ENCODE measurements at regions not wholly inside any gene's neighbourhood (a gene's known extent, or its start where the extent isn't known, plus 50 kb on each side); places are given as distances from the start of the nearest gene placed in this dataset.

GRCh38 chrX:2629316-2630007, 61.6 kb upstream of the CD99 start:
- no peak for DNase-seq (ENCODE audit: low read depth)
- H3K4me3 ChIP-seq (ENCODE audit: low read length): no peak overlapping the region
- TF ChIP-seq CTCF (conservative IDR thresholded peaks at IDR 0.05; ENCODE audit: low read length): no peak

DNA sequence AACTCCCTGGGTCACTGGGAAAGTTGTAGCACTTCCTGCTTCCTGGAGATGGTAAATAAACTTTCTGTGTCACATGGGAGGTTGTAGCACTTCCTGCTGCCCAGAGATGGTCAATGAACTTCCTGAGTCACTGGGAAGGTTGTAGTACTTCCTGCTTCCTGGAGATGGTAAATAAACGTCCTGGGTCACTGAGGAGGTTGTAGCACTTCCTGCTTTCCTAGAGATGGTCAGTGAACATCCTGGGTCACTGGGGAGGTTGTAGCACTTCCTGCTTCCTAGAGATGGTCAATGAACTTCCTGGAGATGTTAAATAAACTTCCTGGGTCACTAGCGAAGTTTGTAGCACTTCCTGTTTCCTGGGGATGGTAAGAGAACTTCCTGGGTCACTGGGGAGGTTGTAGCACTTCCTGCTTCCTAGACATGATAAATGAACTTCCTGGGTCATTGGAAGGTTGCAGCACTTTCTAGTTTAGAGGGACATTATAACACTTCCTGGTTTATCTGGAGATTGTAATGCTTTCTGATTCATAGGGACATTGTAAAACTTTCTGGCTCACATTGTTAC, 62.3 kb upstream of the CD99 start:
- no peak for TF ChIP-seq CTCF (conservative IDR thresholded peaks at IDR 0.05; ENCODE audit: low read length)
- no peak overlapping the region for H3K4me3 ChIP-seq (ENCODE audit: low read length)
- DNase-seq (ENCODE audit: low read depth): no peak

DNA sequence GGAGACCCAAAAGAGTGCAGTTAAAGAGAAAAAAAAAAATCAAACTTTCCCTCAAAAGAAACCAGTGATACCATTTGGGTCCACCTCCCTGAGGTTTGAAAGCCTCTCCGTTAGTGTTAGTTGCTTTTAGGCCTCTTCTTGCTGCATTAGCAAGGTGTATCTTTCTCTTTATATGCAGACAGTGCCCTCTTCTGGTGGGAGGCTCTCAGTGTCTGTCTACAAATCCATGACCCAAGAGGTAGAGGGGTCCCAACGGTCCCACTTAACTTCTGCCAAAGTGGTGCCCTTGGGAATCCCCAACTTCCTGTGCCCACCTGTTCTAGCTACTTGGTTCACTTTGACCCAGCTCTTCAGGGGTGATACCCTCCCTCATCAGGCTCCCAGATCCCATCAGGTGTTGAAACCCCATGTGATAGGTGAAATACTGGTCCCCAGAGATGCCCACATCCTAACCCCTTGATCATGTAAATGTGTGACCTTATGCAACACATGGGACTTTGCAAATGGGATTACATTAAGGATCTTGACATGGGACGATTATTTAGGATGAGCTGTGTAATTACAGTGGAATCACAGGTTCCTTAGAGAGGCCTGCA, 63.7 kb upstream of the CD99 start:
- no peak overlapping the region for H3K4me3 ChIP-seq (ENCODE audit: low read length)
- TF ChIP-seq CTCF (conservative IDR thresholded peaks at IDR 0.05; ENCODE audit: low read length): peak; percentile 69
- peak; percentile 45 for DNase-seq (ENCODE audit: low read depth)

DNA sequence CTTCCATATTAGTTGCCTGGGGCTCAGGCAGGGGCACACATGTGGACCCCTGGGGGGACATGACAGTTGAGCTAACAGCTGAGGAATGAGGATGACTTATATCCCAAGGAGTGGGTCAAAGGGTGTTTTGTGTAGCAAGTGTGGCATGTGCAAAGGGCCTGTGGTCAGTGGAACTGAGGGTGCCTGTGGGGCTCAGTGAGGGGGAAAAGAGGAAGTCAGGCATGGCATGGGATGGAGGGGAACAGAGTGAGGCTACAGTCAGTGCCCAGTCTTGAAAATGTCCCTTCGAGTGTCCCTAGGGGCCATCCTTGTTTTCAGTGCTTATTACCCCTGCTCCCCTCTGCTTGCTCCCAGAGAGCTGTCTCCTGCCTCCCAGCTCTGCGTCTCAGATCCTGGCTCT, 64.3 kb upstream of the CD99 start:
- H3K4me3 ChIP-seq (ENCODE audit: low read length): no peak overlapping the region
- no peak for DNase-seq (ENCODE audit: low read depth)
- no peak for TF ChIP-seq CTCF (conservative IDR thresholded peaks at IDR 0.05; ENCODE audit: low read length)

DNA sequence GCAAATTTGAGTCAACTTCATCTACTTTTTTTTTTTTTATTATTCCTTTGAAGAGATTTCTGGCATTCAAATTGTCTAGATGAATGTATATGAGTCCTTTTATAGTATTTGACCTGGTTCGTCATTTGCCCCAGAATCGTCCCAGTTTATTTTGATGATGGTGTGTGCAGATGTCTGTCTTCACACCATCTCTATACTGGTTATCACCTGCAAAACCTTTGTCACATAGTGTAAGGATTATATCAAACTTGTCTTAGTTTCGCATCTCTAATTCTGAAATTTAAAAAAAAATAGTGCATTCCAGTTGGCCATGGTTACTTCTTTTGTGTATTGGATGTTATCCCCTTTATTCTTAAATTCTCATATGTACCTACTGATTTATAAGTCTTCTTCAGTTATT, 70.5 kb upstream of the CD99 start:
- H3K4me3 ChIP-seq (ENCODE audit: low read length): no peak overlapping the region
- TF ChIP-seq CTCF (conservative IDR thresholded peaks at IDR 0.05; ENCODE audit: low read length): no peak
- no peak for DNase-seq (ENCODE audit: low read depth)

DNA sequence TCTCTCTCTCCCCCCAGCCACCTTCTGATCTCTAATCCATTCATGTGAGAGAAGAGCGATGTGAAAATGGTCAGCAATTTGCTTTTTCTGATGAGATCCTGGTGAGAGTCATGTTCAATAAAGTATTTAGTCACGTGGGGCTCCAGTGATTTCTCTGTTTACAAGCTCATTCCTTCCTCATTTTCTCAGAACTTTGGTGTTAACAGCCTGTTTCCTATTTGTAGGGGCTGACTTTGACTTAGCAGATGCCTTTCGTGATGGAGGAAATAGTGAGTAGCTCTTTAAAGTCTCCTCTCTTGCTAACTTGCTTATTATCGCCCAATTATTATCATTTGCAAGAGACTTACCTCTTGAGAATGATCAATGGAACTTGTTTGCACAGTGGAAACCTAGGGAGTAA, 72.6 kb upstream of the CD99 start:
- H3K4me3 ChIP-seq (ENCODE audit: low read length): no peak overlapping the region
- TF ChIP-seq CTCF (conservative IDR thresholded peaks at IDR 0.05; ENCODE audit: low read length): no peak
- DNase-seq (ENCODE audit: low read depth): no peak

DNA sequence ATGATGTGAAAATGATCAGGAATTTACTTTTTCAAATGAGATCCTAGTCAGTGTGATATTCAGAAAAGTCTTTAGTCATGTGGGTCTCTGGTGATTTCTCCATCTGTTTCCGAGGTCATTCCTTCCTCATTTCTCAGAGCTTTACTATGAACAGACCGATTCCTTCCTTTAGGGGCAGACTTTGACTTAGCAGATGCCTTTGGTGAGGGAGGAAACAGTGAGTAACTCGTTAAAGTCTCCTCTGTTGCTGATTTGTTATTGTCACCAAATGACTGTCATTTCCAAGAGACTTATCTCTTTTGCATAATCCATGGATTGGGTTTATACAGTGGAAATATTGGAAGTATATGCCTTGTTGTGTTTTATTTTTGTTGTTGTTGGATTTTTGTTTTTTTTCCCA, 76.2 kb upstream of the CD99 start:
- DNase-seq (ENCODE audit: low read depth): peak; percentile 88
- H3K4me3 ChIP-seq (ENCODE audit: low read length): no peak overlapping the region
- TF ChIP-seq CTCF (conservative IDR thresholded peaks at IDR 0.05; ENCODE audit: low read length): peak; percentile 83
